Ishikawa (cell line): ENCODE measurements at regions not wholly inside any gene's neighbourhood (a gene's known extent, or its start where the extent isn't known, plus 50 kb on each side); places are given as distances from the start of the nearest gene placed in this dataset.

ENCODE experiments used
- CEBPB ChIP-seq: IDR thresholded peaks from 2 replicates; pipeline ENCODE4 v1.6.1; 2012
- EP300 ChIP-seq: IDR thresholded peaks from 2 replicates; pipeline ENCODE4 v1.6.1; 2012; ENCODE audit warnings: borderline replicate concordance
- RAD21 ChIP-seq: IDR thresholded peaks from 2 replicates; pipeline ENCODE4 v1.6.1; 2012; ENCODE audit warnings: low read depth
- TAF1 ChIP-seq: IDR thresholded peaks from 2 replicates; pipeline ENCODE4 v1.6.1; 2012; ENCODE audit warnings: low read depth, mild to moderate bottlenecking
- TCF12 ChIP-seq: IDR thresholded peaks from 2 replicates; pipeline ENCODE4 v1.6.1; 2012; ENCODE audit warnings: low read depth
- TF ChIP-seq, protein P1 (sequence below): IDR thresholded peaks from 2 replicates; pipeline ENCODE4 v1.6.1; 2012

DNA sequence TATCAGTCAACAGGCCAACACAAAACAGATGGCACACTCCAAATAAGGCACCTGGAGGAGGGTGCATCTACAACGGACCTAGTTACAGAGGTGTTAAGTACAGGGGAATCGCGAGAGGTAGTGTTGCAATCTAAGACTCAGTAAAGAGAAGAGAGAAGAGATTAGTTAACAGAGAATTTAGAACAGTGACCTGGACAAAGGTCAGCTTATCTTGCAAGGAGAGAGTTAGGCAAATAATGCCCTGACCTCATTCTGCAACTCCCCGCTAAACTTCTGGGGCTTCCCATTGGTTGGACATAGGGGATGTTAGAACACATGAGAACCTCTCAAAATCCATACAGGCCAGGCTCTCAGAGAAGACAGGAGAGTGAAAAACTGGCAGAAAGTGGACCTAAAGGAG lies 289.4 kb upstream of the GK2 start:
- TF ChIP-seq RAD21 (no peak), TCF12 (no peak), TAF1 (no peak), EP300 (no peak), CEBPB (no peak)
- TF ChIP-seq, protein P1, sequence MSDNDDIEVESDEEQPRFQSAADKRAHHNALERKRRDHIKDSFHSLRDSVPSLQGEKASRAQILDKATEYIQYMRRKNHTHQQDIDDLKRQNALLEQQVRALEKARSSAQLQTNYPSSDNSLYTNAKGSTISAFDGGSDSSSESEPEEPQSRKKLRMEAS: no peak
